ENCODE measurements at regions not wholly inside any gene's neighbourhood (a gene's known extent, or its start where the extent isn't known, plus 50 kb on each side); places are given as distances from the start of the nearest gene placed in this dataset.
A peak's percentile ranks its signal among the peaks of the same experiment; 100 is the strongest.
"Not testable (repeated sequence)": the region's sequence is repeated elsewhere in the genome, so short reads cannot be mapped to it uniquely, and the experiment has no call there.

- no peaks in the 10 kb centered on the region for H4K20me1 ChIP-seq
- H3K27ac ChIP-seq = no peak overlapping the region
- H3K36me3 ChIP-seq = no peaks in the 10 kb centered on the region
- 0 out of 2 replicates have a peak, but pooled peaks cover 4% of the 10 kb centered on the region for H3K4me1 ChIP-seq
- H3K4me3 ChIP-seq = no peak overlapping the region
- no peak overlapping the region for H3K4me2 ChIP-seq
- H3K27me3 ChIP-seq = no peaks in the 10 kb centered on the region
- H3K9ac ChIP-seq = no peak overlapping the region
- no peaks in the 10 kb centered on the region for H3K9me3 ChIP-seq
- no peak for TF ChIP-seq Cebpa-rat (IDR thresholded peaks at IDR 0.05)
These were observed 271.4 kb upstream of the NCAM1 start for GRCh38 chr11:112689851-112690250.

GRCh38 chr11:112693781-112694180 lies 267.4 kb upstream of the NCAM1 start:
- Histone ChIP-seq H3K4me2 (no peak overlapping the region), H3K9ac (no peak overlapping the region), H3K27ac (no peak overlapping the region), H3K9me3 (no peaks in the 10 kb centered on the region), H3K27me3 (no peaks in the 10 kb centered on the region), H3K4me1 (0 out of 2 replicates have a peak, but pooled peaks cover 4% of the 10 kb centered on the region), H3K4me3 (no peak overlapping the region), H3K36me3 (no peaks in the 10 kb centered on the region), H4K20me1 (no peaks in the 10 kb centered on the region)
- TF ChIP-seq Cebpa-rat (IDR thresholded peaks at IDR 0.05) = no peak

- no peaks in the 10 kb centered on the region for H4K20me1 ChIP-seq
- no peaks in the 10 kb centered on the region for H3K27me3 ChIP-seq
- no peaks in the 10 kb centered on the region for H3K36me3 ChIP-seq
- no peak for TF ChIP-seq Cebpa-rat (IDR thresholded peaks at IDR 0.05)
- no peak overlapping the region for H3K27ac ChIP-seq
- no peak overlapping the region for H3K4me2 ChIP-seq
- H3K4me3 ChIP-seq = no peak overlapping the region
- H3K4me1 ChIP-seq = 0 out of 2 replicates have a peak, but pooled peaks cover 4% of the 10 kb centered on the region
- H3K9ac ChIP-seq = no peak overlapping the region
- H3K9me3 ChIP-seq = no peaks in the 10 kb centered on the region
These were observed 267.0 kb upstream of the NCAM1 start for GRCh38 chr11:112694245-112694644.

GRCh38 chr11:112694813-112695212 lies 266.4 kb upstream of the NCAM1 start:
- no peak for TF ChIP-seq Cebpa-rat (IDR thresholded peaks at IDR 0.05)
- H3K36me3 ChIP-seq = no peaks in the 10 kb centered on the region
- no peak overlapping the region for H3K27ac ChIP-seq

GRCh38 chr11:112697391-112698178 lies 263.6 kb upstream of the NCAM1 start:
- no peak overlapping the region for H3K4me2 ChIP-seq
- no peaks in the 10 kb centered on the region for H3K36me3 ChIP-seq
- H3K4me1 ChIP-seq = 0 out of 2 replicates have a peak, but pooled peaks cover 4% of the 10 kb centered on the region
- no peak overlapping the region for H3K4me3 ChIP-seq
- TF ChIP-seq Cebpa-rat (IDR thresholded peaks at IDR 0.05) = no peak
- no peaks in the 10 kb centered on the region for H4K20me1 ChIP-seq
- no peak overlapping the region for H3K9ac ChIP-seq
- no peak overlapping the region for H3K27ac ChIP-seq
- 0 out of 2 replicates have a peak, but pooled peaks cover under 1% of the 10 kb centered on the region for H3K9me3 ChIP-seq
- H3K27me3 ChIP-seq = no peaks in the 10 kb centered on the region

More at GRCh38 chr11:112694813-112695212, 266.4 kb upstream of the NCAM1 start:
- H3K4me3 ChIP-seq = no peak overlapping the region
- no peaks in the 10 kb centered on the region for H3K9me3 ChIP-seq
- 0 out of 2 replicates have a peak, but pooled peaks cover 4% of the 10 kb centered on the region for H3K4me1 ChIP-seq
- H4K20me1 ChIP-seq = no peaks in the 10 kb centered on the region
- no peak overlapping the region for H3K4me2 ChIP-seq
- no peaks in the 10 kb centered on the region for H3K27me3 ChIP-seq
- H3K9ac ChIP-seq = no peak overlapping the region

GRCh38 chr11:112705148-112705547 lies 256.1 kb upstream of the NCAM1 start:
- Histone ChIP-seq H3K27me3 (no peaks in the 10 kb centered on the region), H3K9me3 (peaks cover 24% of the 10 kb centered on the region), H3K27ac (no peak overlapping the region), H3K4me3 (no peak overlapping the region), H3K9ac (no peak overlapping the region), H4K20me1 (no peaks in the 10 kb centered on the region), H3K4me1 (no peaks in the 10 kb centered on the region), H3K36me3 (no peaks in the 10 kb centered on the region), H3K4me2 (no peak overlapping the region)
- TF ChIP-seq Cebpa-rat (IDR thresholded peaks at IDR 0.05) = no peak

- no peak overlapping the region for H3K27ac ChIP-seq
- no peak overlapping the region for H3K4me3 ChIP-seq
- peak; percentile 58; the same call in 1 of the 2 replicates for TF ChIP-seq Cebpa-rat (IDR thresholded peaks at IDR 0.05)
- no peak overlapping the region for H3K4me2 ChIP-seq
- no peaks in the 10 kb centered on the region for H4K20me1 ChIP-seq
- peaks cover 24% of the 10 kb centered on the region for H3K9me3 ChIP-seq
- H3K27me3 ChIP-seq = no peaks in the 10 kb centered on the region
- no peaks in the 10 kb centered on the region for H3K4me1 ChIP-seq
- H3K36me3 ChIP-seq = no peaks in the 10 kb centered on the region
- no peak overlapping the region for H3K9ac ChIP-seq
These were observed 254.4 kb upstream of the NCAM1 start for GRCh38 chr11:112706863-112707262.

- H3K9me3 ChIP-seq, H3K9ac ChIP-seq, H4K20me1 ChIP-seq, H3K4me2 ChIP-seq, H3K4me3 ChIP-seq, H3K4me1 ChIP-seq, H3K36me3 ChIP-seq, H3K27me3 ChIP-seq, H3K27ac ChIP-seq: not testable (repeated sequence)
These were observed 246.9 kb upstream of the NCAM1 start for GRCh38 chr11:112714340-112714739.

- no peaks in the 10 kb centered on the region for H3K4me1 ChIP-seq
- H4K20me1 ChIP-seq = no peaks in the 10 kb centered on the region
- no peak overlapping the region for H3K4me2 ChIP-seq
- no peaks in the 10 kb centered on the region for H3K9me3 ChIP-seq
- H3K36me3 ChIP-seq = no peaks in the 10 kb centered on the region
- H3K27me3 ChIP-seq = no peaks in the 10 kb centered on the region
- no peak overlapping the region for H3K9ac ChIP-seq
- no peak for TF ChIP-seq Cebpa-rat (IDR thresholded peaks at IDR 0.05)
- no peak overlapping the region for H3K4me3 ChIP-seq
- H3K27ac ChIP-seq = no peak overlapping the region
These were observed 246.2 kb upstream of the NCAM1 start for GRCh38 chr11:112715056-112715455.

- Histone ChIP-seq H3K27me3 (no peaks in the 10 kb centered on the region), H3K9me3 (no peaks in the 10 kb centered on the region), H3K9ac (no peak overlapping the region), H3K36me3 (no peaks in the 10 kb centered on the region), H3K4me3 (no peak overlapping the region), H3K4me1 (no peaks in the 10 kb centered on the region), H3K27ac (no peak overlapping the region), H3K4me2 (no peak overlapping the region), H4K20me1 (no peaks in the 10 kb centered on the region)
- no peak for TF ChIP-seq Cebpa-rat (IDR thresholded peaks at IDR 0.05)
These were observed 242.7 kb upstream of the NCAM1 start for GRCh38 chr11:112718483-112718882.

All from BLaER1 (cell line).